ENCODE measurements at regions not wholly inside any gene's neighbourhood (a gene's known extent, or its start where the extent isn't known, plus 50 kb on each side); places are given as distances from the start of the nearest gene placed in this dataset.

DNA sequence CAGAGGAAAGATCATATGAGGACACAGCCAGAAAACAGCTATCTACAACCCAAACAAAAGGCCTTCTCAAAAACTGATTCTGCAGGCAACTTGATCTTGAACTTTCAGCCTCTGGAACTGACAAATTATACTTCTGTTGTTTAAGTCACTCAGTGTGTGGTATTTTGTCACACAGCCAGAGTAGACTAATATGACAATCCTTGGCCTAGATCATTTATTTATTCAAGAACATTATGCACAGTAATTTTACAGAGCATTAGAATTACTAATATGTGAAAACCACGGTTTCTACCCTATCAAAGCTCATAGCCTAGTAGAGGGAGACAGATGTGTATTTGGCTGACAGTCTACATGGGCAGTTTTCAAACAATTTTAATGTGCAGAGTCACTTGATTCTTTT lies 167.8 kb upstream of the PCDH18 start:
- no peaks in the 10 kb centered on the region for H3K27me3 Mint-ChIP-seq (ENCODE audit: low read depth)
- H3K27ac Mint-ChIP-seq = no peak overlapping the region
- ATAC-seq (no peak), DNase-seq (ENCODE audit: low spot score) (no peak)
- peaks cover 16% of the 10 kb centered on the region for H3K36me3 Mint-ChIP-seq
- CTCF ChIA-PET = interaction anchor here (1.4 kb wide), 1 partner anchor 576 kb away, joined by 3 read pairs; no protein-coding TSS in a partner anchor
- TF ChIP-seq, protein P1, sequence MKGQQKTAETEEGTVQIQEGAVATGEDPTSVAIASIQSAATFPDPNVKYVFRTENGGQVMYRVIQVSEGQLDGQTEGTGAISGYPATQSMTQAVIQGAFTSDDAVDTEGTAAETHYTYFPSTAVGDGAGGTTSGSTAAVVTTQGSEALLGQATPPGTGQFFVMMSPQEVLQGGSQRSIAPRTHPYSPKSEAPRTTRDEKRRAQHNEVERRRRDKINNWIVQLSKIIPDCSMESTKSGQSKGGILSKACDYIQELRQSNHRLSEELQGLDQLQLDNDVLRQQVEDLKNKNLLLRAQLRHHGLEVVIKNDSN (CRISPR knock-in tag; IDR thresholded peaks at IDR 0.05) = no peak
- TF ChIP-seq KAT7 (CRISPR knock-in tag; IDR thresholded peaks at IDR 0.05; ENCODE audit: borderline replicate concordance) (no peak), ZNF138 (CRISPR knock-in tag; conservative IDR thresholded peaks at IDR 0.05) (no peak), JAZF1 (CRISPR knock-in tag; IDR thresholded peaks at IDR 0.05) (no peak), NR2C2 (CRISPR knock-in tag; IDR thresholded peaks at IDR 0.05) (no peak), FOXK1 (CRISPR knock-in tag; IDR thresholded peaks at IDR 0.05) (no peak)
- TF ChIP-seq, protein P2, sequence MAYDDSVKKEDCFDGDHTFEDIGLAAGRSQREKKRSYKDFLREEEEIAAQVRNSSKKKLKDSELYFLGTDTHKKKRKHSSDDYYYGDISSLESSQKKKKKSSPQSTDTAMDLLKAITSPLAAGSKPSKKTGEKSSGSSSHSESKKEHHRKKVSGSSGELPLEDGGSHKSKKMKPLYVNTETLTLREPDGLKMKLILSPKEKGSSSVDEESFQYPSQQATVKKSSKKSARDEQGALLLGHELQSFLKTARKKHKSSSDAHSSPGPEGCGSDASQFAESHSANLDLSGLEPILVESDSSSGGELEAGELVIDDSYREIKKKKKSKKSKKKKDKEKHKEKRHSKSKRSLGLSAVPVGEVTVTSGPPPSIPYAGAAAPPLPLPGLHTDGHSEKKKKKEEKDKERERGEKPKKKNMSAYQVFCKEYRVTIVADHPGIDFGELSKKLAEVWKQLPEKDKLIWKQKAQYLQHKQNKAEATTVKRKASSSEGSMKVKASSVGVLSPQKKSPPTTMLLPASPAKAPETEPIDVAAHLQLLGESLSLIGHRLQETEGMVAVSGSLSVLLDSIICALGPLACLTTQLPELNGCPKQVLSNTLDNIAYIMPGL (CRISPR knock-in tag; IDR thresholded peaks at IDR 0.05) = no peak
- TF ChIP-seq, protein P3, sequence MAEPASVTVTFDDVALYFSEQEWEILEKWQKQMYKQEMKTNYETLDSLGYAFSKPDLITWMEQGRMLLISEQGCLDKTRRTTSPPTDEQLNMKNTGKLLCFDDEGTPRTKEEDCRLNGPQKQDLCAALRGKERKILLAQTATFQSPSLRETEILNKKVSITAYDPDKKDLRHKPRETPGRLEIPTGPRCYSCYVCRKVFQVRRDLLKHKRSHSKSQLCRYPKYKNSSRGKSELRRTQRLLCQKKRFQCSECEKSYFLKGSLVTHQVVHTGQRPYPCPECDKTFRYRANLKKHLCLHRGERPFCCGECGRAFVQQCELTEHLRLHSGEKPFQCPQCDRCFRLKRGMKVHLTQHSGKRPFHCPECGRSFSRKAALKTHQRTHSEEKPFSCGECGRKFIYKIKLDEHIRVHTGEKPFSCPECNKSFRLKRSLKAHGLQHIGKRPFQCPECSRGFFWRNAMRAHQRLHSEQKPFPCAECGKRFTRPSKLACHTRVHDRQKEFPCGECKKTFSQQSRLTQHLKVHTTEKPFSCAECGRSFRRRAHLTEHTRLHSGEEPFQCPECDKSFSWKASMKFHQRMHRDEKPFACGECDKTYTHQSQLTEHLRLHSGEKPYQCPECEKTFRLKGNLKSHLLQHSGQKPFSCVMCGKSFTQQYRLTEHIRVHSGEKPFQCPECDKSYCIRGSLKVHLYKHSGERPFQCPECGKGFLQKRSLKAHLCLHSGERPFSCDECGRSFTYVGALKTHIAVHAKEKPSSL (CRISPR knock-in tag; conservative IDR thresholded peaks at IDR 0.05) = no peak
- TF ChIP-seq, protein P4, sequence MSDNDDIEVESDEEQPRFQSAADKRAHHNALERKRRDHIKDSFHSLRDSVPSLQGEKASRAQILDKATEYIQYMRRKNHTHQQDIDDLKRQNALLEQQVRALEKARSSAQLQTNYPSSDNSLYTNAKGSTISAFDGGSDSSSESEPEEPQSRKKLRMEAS (CRISPR knock-in tag; IDR thresholded peaks at IDR 0.05) = no peak
- TF ChIP-seq, protein P5, sequence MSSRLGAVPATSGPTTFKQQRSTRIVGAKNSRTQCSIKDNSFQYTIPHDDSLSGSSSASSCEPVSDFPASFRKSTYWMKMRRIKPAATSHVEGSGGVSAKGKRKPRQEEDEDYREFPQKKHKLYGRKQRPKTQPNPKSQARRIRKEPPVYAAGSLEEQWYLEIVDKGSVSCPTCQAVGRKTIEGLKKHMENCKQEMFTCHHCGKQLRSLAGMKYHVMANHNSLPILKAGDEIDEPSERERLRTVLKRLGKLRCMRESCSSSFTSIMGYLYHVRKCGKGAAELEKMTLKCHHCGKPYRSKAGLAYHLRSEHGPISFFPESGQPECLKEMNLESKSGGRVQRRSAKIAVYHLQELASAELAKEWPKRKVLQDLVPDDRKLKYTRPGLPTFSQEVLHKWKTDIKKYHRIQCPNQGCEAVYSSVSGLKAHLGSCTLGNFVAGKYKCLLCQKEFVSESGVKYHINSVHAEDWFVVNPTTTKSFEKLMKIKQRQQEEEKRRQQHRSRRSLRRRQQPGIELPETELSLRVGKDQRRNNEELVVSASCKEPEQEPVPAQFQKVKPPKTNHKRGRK (CRISPR knock-in tag; IDR thresholded peaks at IDR 0.05; ENCODE audit: borderline replicate concordance) = no peak
- H3K4me3 Mint-ChIP-seq = no peak overlapping the region
- peaks cover 30% of the 10 kb centered on the region for H3K9me3 Mint-ChIP-seq
- POLR2A ChIA-PET = no interaction called here
- peaks cover 10% of the 10 kb centered on the region for H3K4me1 Mint-ChIP-seq

DNA sequence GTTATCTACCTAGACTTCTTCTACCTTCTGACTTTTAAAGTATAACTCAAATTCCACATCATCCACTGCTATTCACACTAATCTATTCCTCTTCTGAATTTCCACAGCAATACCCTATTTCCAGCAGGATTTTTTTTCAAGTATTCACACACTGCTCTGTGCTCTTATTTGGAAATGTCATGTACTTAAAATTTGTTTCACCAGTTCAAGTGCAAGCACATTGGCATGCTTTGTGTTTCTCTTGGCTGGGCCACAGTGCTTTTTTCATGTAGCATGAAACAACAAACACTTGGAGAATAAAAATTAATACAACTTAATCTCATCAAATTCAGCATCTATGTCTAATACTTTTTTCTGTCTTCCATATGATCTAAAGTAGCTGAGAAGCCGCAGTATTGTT lies 161.8 kb upstream of the PCDH18 start:
- DNase-seq (ENCODE audit: low spot score) (no peak), ATAC-seq (no peak)
- Mint-ChIP-seq H3K4me3 (no peak overlapping the region), H3K4me1 (peaks cover 10% of the 10 kb centered on the region), H3K36me3 (no peaks in the 10 kb centered on the region), H3K9me3 (peaks cover 5% of the 10 kb centered on the region; the same call in 1 of the 2 replicates), H3K27ac (no peak overlapping the region), H3K27me3 (ENCODE audit: low read depth) (no peaks in the 10 kb centered on the region)
- ChIA-PET CTCF (no interaction called here), POLR2A (no interaction called here)
- TF ChIP-seq, protein P6, sequence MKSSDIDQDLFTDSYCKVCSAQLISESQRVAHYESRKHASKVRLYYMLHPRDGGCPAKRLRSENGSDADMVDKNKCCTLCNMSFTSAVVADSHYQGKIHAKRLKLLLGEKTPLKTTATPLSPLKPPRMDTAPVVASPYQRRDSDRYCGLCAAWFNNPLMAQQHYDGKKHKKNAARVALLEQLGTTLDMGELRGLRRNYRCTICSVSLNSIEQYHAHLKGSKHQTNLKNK (CRISPR knock-in tag; IDR thresholded peaks at IDR 0.05) = no peak
- TF ChIP-seq TCF7 (CRISPR knock-in tag; IDR thresholded peaks at IDR 0.05; ENCODE audit: low read depth) (no peak), CBFB (CRISPR knock-in tag; IDR thresholded peaks at IDR 0.05; ENCODE audit: low read depth) (no peak), ZNF219 (CRISPR knock-in tag; IDR thresholded peaks at IDR 0.05; ENCODE audit: borderline replicate concordance) (no peak), NR2C2 (CRISPR knock-in tag; IDR thresholded peaks at IDR 0.05) (no peak), TP53 (CRISPR knock-in tag; IDR thresholded peaks at IDR 0.05) (no peak)
- TF ChIP-seq, protein P7, sequence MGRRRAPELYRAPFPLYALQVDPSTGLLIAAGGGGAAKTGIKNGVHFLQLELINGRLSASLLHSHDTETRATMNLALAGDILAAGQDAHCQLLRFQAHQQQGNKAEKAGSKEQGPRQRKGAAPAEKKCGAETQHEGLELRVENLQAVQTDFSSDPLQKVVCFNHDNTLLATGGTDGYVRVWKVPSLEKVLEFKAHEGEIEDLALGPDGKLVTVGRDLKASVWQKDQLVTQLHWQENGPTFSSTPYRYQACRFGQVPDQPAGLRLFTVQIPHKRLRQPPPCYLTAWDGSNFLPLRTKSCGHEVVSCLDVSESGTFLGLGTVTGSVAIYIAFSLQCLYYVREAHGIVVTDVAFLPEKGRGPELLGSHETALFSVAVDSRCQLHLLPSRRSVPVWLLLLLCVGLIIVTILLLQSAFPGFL (CRISPR knock-in tag; IDR thresholded peaks at IDR 0.05; ENCODE audit: borderline replicate concordance) = no peak
- TF ChIP-seq, protein P8, sequence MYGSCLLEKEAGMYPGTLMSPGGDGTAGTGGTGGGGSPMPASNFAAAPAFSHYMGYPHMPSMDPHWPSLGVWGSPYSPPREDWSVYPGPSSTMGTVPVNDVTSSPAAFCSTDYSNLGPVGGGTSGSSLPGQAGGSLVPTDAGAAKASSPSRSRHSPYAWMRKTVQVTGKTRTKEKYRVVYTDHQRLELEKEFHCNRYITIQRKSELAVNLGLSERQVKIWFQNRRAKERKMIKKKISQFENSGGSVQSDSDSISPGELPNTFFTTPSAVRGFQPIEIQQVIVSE (CRISPR knock-in tag; IDR thresholded peaks at IDR 0.05; ENCODE audit: borderline replicate concordance) = no peak
- TF ChIP-seq, protein P9, sequence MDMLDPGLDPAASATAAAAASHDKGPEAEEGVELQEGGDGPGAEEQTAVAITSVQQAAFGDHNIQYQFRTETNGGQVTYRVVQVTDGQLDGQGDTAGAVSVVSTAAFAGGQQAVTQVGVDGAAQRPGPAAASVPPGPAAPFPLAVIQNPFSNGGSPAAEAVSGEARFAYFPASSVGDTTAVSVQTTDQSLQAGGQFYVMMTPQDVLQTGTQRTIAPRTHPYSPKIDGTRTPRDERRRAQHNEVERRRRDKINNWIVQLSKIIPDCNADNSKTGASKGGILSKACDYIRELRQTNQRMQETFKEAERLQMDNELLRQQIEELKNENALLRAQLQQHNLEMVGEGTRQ (CRISPR knock-in tag; IDR thresholded peaks at IDR 0.05) = no peak
- TF ChIP-seq, protein P10, sequence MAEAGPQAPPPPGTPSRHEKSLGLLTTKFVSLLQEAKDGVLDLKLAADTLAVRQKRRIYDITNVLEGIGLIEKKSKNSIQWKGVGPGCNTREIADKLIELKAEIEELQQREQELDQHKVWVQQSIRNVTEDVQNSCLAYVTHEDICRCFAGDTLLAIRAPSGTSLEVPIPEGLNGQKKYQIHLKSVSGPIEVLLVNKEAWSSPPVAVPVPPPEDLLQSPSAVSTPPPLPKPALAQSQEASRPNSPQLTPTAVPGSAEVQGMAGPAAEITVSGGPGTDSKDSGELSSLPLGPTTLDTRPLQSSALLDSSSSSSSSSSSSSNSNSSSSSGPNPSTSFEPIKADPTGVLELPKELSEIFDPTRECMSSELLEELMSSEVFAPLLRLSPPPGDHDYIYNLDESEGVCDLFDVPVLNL (CRISPR knock-in tag; IDR thresholded peaks at IDR 0.05; ENCODE audit: borderline replicate concordance, low read depth) = no peak
- TF ChIP-seq, protein P11, sequence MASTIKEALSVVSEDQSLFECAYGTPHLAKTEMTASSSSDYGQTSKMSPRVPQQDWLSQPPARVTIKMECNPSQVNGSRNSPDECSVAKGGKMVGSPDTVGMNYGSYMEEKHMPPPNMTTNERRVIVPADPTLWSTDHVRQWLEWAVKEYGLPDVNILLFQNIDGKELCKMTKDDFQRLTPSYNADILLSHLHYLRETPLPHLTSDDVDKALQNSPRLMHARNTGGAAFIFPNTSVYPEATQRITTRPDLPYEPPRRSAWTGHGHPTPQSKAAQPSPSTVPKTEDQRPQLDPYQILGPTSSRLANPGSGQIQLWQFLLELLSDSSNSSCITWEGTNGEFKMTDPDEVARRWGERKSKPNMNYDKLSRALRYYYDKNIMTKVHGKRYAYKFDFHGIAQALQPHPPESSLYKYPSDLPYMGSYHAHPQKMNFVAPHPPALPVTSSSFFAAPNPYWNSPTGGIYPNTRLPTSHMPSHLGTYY (CRISPR knock-in tag; IDR thresholded peaks at IDR 0.05) = no peak
